HG02970 (cell line): ENCODE measurements at regions not wholly inside any gene's neighbourhood (a gene's known extent, or its start where the extent isn't known, plus 50 kb on each side); places are given as distances from the start of the nearest gene placed in this dataset.

ENCODE experiments used
- ATAC-seq: cut with Tn5 transposase; IDR thresholded peaks from one replicate; pipeline ENCODE4 v1.9.1; 2021; ENCODE audit warnings: mild to moderate bottlenecking, moderate library complexity, moderate number of reproducible peaks; ENCODE audit not compliant: unreplicated experiment, low FRiP score

GRCh38 chr9:107612136-107612535, 122.6 kb upstream of the KLF4 start:
- ATAC-seq = no peak

GRCh38 chr9:107609547-107609946, 120.0 kb upstream of the KLF4 start:
- ATAC-seq = no peak

GRCh38 chr9:107606149-107606790, 116.7 kb upstream of the KLF4 start:
- ATAC-seq = no peak

- no peak for ATAC-seq
Observed at GRCh38 chr9:107605041-107605440, 115.5 kb upstream of the KLF4 start.

- no peak for ATAC-seq
Observed at GRCh38 chr9:107603281-107603680, 113.7 kb upstream of the KLF4 start.

GRCh38 chr9:107600060-107600573, 110.5 kb upstream of the KLF4 start:
- no peak for ATAC-seq

GRCh38 chr9:107597743-107598217, 108.2 kb upstream of the KLF4 start:
- ATAC-seq = no peak

- no peak for ATAC-seq
Observed at GRCh38 chr9:107594908-107595530, 105.5 kb upstream of the KLF4 start.

GRCh38 chr9:107593224-107593870, 103.8 kb upstream of the KLF4 start:
- no peak for ATAC-seq

- ATAC-seq = no peak
Observed at GRCh38 chr9:107592424-107592823, 102.9 kb upstream of the KLF4 start.

- no peak for ATAC-seq
Observed at GRCh38 chr9:107591781-107592180, 102.2 kb upstream of the KLF4 start.

- no peak for ATAC-seq
Observed at GRCh38 chr9:107588393-107588792, 98.8 kb upstream of the KLF4 start.

- ATAC-seq = no peak
Observed at GRCh38 chr9:107587191-107587963, 97.8 kb upstream of the KLF4 start.

- no peak for ATAC-seq
Observed at GRCh38 chr9:107586493-107586892, 96.9 kb upstream of the KLF4 start.

- ATAC-seq = no peak
Observed at GRCh38 chr9:107585465-107585864, 95.9 kb upstream of the KLF4 start.

GRCh38 chr9:107584944-107585343, 95.4 kb upstream of the KLF4 start:
- ATAC-seq = no peak

- ATAC-seq = no peak
Observed at GRCh38 chr9:107584186-107584585, 94.6 kb upstream of the KLF4 start.

GRCh38 chr9:107577140-107577776, 87.7 kb upstream of the KLF4 start:
- no peak for ATAC-seq

- no peak for ATAC-seq
Observed at GRCh38 chr9:107571148-107571547, 81.6 kb upstream of the KLF4 start.

- ATAC-seq = no peak
Observed at GRCh38 chr9:107569174-107569573, 79.6 kb upstream of the KLF4 start.
